K562 (cell line): ENCODE measurements at regions not wholly inside any gene's neighbourhood (a gene's known extent, or its start where the extent isn't known, plus 50 kb on each side); places are given as distances from the start of the nearest gene placed in this dataset.

Experiments used
- ATAC-seq: fragments of 200-7000 bp; cut with Tn5 transposase; 3 replicates; pipeline ENCODE4 v1.9.1; 2020; ENCODE audit warnings: moderate library complexity
- BruUV-seq: library from RNA; stranded (reverse); fragments of 400-500 nt; replicated peaks from 2 replicates; lab custom pipeline; 2021; lab: Mats Ljungman, UMichigan
- CTCF ChIA-PET: fragments of 300-600 bp; formaldehyde crosslinking; extraction: SDS; loops from one replicate; lab custom pipeline; 2021; ENCODE audit warnings: low intra/inter-chr PET ratio; lab: Yijun Ruan, JAX
- POLR2A ChIA-PET: fragments of 300-600, 350-650 bp; sonication (Branson Sonifier 250); formaldehyde crosslinking; extraction: SDS; loops from one replicate; lab custom pipeline; 2021; ENCODE audit warnings: antibody characterized with exemption, inconsistent platforms; lab: Yijun Ruan, JAX
- DNase-seq, 4 experiments: peaks; one replicate each; pipeline versions ENCODE4 v3.0.0 to v3.0.0-alpha.2; 2011 to 2018; ENCODE audit warnings: low spot score in 3 of 4, mixed read lengths in 3 of 4; ENCODE audit errors: extremely low read depth in 1 of 4
- FAIRE-seq: peaks from 2 replicates; lab custom pipeline; 2011; peaks lifted over from hg19 to GRCh38; lab: Jason Lieb, UNC
- H2AFZ ChIP-seq: 2 replicates; pipeline ENCODE4 v1.6.0; 2011; ENCODE audit warnings: low read depth, low read length, control low read depth, inconsistent platforms
- H3K27ac ChIP-seq: fragments of 200-600 bp; 3 replicates; pipeline ENCODE4 v1.8.0; 2011; ENCODE audit warnings: low read depth, mild to moderate bottlenecking, control low read depth, inconsistent platforms, low read length, moderate library complexity, mixed read lengths; ENCODE audit errors: extremely low read depth
- H3K27me3 ChIP-seq, 2 experiments: fragments of 300-600 bp in 1 of 2; 2 replicates in 1 of 2; 3 replicates in 1 of 2; pipeline versions ENCODE4 v1.6.0 to v1.8.0; 2011; ENCODE audit warnings: inconsistent platforms in 2 of 2, low read length in 2 of 2, mild to moderate bottlenecking in 1 of 2, mixed read lengths in 1 of 2, moderate library complexity in 1 of 2; ENCODE audit not compliant: control insufficient read depth in 2 of 2, insufficient read depth in 2 of 2
- H3K36me3 ChIP-seq: fragments of 300-600 bp; 3 replicates; pipeline ENCODE4 v1.8.0; 2011; ENCODE audit warnings: mild to moderate bottlenecking, low read length, inconsistent platforms; ENCODE audit not compliant: control insufficient read depth, insufficient read depth
- H3K4me1 ChIP-seq, 2 experiments: fragments of 200-600 bp in 1 of 2; replicated peaks in 1 of 2; 2 replicates in 1 of 2; 3 replicates in 1 of 2; pipeline versions ENCODE4 v1.5.1 to v1.8.0; 2011; ENCODE audit warnings: inconsistent platforms in 2 of 2, low read length in 2 of 2, mild to moderate bottlenecking in 1 of 2, mixed read lengths in 1 of 2, moderate library complexity in 1 of 2; ENCODE audit not compliant: control insufficient read depth in 2 of 2, insufficient read depth in 2 of 2
- H3K4me2 ChIP-seq: 2 replicates; pipeline ENCODE4 v1.6.1; 2011; ENCODE audit warnings: low read length, control low read depth, inconsistent platforms, mixed read lengths; ENCODE audit not compliant: insufficient read depth
- H3K4me3 ChIP-seq: fragments of 200-600 bp; sonication (generic), shearing (Covaris generic); 2 replicates; pipeline ENCODE4 v1.5.1; 2016; ENCODE audit warnings: control low read depth, inconsistent platforms
- H3K79me2 ChIP-seq: fragments of 200-600 bp; 3 replicates; pipeline ENCODE4 v1.8.0; 2011; ENCODE audit warnings: low read length, inconsistent platforms; ENCODE audit not compliant: control insufficient read depth, insufficient read depth
- H3K9ac ChIP-seq, 2 experiments: 2 replicates each; pipeline versions ENCODE4 v1.6.0 to v1.6.1; 2011; ENCODE audit warnings: low read depth in 2 of 2, low read length in 2 of 2, control low read depth in 1 of 2, inconsistent platforms in 1 of 2, mild to moderate bottlenecking in 1 of 2, mixed read lengths in 1 of 2; ENCODE audit not compliant: insufficient read depth in 1 of 2
- H3K9me1 ChIP-seq: one replicate; pipeline ENCODE4 v1.6.0; 2011; ENCODE audit warnings: inconsistent platforms, mild to moderate bottlenecking, low read length, moderate library complexity; ENCODE audit not compliant: control insufficient read depth, insufficient read depth
- H3K9me3 ChIP-seq: replicated peaks from 2 replicates; pipeline ENCODE4 v1.5.1; 2011; ENCODE audit warnings: low read depth, low read length, inconsistent platforms; ENCODE audit not compliant: control insufficient read depth, insufficient read depth
- H4K20me1 ChIP-seq: replicated peaks from 2 replicates; pipeline ENCODE4 v1.6.1; 2011; ENCODE audit warnings: low read length, inconsistent platforms, mixed read lengths; ENCODE audit not compliant: control insufficient read depth, insufficient read depth
- HNRNPUL1 ChIP-seq: fragments of 200-400 bp; formaldehyde crosslinking; IDR thresholded peaks from 2 replicates; pipeline ENCODE4 v1.6.1; 2017; ENCODE audit warnings: low read length
- LCOR ChIP-seq: sonication (generic); formaldehyde crosslinking; IDR thresholded peaks from 2 replicates; pipeline ENCODE4 v1.8.0; 2022; ENCODE audit warnings: mild to moderate bottlenecking, missing genetic modification reagents
- NR1H2 ChIP-seq: sonication (generic); formaldehyde crosslinking; IDR thresholded peaks from 2 replicates; pipeline ENCODE4 v1.4.0; 2020; ENCODE audit warnings: mild to moderate bottlenecking, missing genetic modification reagents
- WGBS: fragments of 100-300 bp; shearing (Covaris generic); methylation state at CpG from one replicate; pipeline ENCODE4 v1.1.6; 2016; ENCODE audit warnings: low coverage, mixed read lengths; ENCODE audit not compliant: insufficient coverage; ENCODE audit errors: missing lambda C conversion rate; 5-methylcytosine and 5-hydroxymethylcytosine counted together
- in situ Hi-C: fragments of 300-500 bp; cut with MboI; formaldehyde crosslinking; loops from 4 replicates; pipeline ENCODE4 v1.15.0; 2018; ENCODE audit warnings: inconsistent platforms, mixed read lengths
- intact Hi-C: fragments of 100-400 bp; cut with micrococcal nuclease; formaldehyde crosslinking; loops from 2 replicates; pipeline ENCODE4 v1.14.2; 2022
- TF ChIP-seq, protein P1 (sequence below): fragments of 250-450 bp; sonication (Bioruptor Pico); IDR thresholded peaks from 2 replicates; pipeline ENCODE4 v1.4.0; 2020; ENCODE audit warnings: mild to moderate bottlenecking, moderate library complexity, borderline replicate concordance
- TF ChIP-seq, protein P2 (sequence below): fragments of 250-450 bp; sonication (Bioruptor Pico); IDR thresholded peaks from 2 replicates; pipeline ENCODE4 v1.8.0; 2022; ENCODE audit warnings: moderate library complexity, mild to moderate bottlenecking, inconsistent platforms

DNA sequence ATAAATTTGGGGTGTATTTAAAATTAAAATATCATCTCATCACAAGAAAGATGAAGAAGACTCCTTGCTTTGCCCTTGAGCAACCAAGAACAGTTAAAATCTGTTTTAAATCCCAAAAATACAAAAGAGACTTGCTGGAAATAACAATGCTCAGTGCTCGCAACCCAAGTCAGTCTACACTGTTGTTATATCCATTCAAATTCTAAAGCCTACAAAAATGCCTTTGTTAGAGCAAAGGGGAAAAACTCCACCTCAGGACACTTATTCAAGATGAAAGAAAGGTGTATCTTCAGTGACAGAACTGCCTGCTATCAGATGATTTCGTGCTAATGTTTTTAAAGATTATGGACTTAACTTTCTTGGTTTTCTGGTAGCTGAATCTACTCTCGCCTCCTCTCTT, 111.9 kb upstream of the TANK start:
- BruUV-seq: no TSS peak
- H3K9me1 ChIP-seq: no peaks in the 10 kb centered on the region
- H3K4me1 ChIP-seq: no peaks in the 10 kb centered on the region
- H3K9ac ChIP-seq: no peak overlapping the region
- no peaks in the 10 kb centered on the region for H3K36me3 ChIP-seq
- no peak overlapping the region for H2AFZ ChIP-seq
- H3K9me3 ChIP-seq: no peaks in the 10 kb centered on the region
- TF ChIP-seq, protein P1, sequence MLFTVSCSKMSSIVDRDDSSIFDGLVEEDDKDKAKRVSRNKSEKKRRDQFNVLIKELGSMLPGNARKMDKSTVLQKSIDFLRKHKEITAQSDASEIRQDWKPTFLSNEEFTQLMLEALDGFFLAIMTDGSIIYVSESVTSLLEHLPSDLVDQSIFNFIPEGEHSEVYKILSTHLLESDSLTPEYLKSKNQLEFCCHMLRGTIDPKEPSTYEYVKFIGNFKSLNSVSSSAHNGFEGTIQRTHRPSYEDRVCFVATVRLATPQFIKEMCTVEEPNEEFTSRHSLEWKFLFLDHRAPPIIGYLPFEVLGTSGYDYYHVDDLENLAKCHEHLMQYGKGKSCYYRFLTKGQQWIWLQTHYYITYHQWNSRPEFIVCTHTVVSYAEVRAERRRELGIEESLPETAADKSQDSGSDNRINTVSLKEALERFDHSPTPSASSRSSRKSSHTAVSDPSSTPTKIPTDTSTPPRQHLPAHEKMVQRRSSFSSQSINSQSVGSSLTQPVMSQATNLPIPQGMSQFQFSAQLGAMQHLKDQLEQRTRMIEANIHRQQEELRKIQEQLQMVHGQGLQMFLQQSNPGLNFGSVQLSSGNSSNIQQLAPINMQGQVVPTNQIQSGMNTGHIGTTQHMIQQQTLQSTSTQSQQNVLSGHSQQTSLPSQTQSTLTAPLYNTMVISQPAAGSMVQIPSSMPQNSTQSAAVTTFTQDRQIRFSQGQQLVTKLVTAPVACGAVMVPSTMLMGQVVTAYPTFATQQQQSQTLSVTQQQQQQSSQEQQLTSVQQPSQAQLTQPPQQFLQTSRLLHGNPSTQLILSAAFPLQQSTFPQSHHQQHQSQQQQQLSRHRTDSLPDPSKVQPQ (CRISPR knock-in tag): no peak
- no peak for TF ChIP-seq NR1H2 (CRISPR knock-in tag)
- no peak for TF ChIP-seq LCOR (CRISPR knock-in tag)
- no peak for TF ChIP-seq HNRNPUL1
- TF ChIP-seq, protein P2, sequence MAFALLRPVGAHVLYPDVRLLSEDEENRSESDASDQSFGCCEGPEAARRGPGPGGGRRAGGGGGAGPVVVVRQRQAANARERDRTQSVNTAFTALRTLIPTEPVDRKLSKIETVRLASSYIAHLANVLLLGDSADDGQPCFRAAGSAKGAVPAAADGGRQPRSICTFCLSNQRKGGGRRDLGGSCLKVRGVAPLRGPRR: no peak
- 0% methylated on average over 3 of the region's 3 CpGs for WGBS
- intact Hi-C loops: no loop called here
- H3K4me2 ChIP-seq: no peak overlapping the region
- H3K79me2 ChIP-seq: no peaks in the 10 kb centered on the region
- no peak for ATAC-seq
- DNase-seq: no peak
- no peak overlapping the region for H3K27ac ChIP-seq
- H3K4me3 ChIP-seq: no peak overlapping the region
- ChIA-PET CTCF (no interaction called here), POLR2A (no interaction called here)
- in situ Hi-C loops: no loop called here
- no peak for FAIRE-seq
- H3K27me3 ChIP-seq: no peaks in the 10 kb centered on the region
- H4K20me1 ChIP-seq: no peaks in the 10 kb centered on the region
